GDM1 (cell line): ENCODE measurements at regions not wholly inside any gene's neighbourhood (a gene's known extent, or its start where the extent isn't known, plus 50 kb on each side); places are given as distances from the start of the nearest gene placed in this dataset.

Source experiments
- DNase-seq: peaks from one replicate; lab custom pipeline; 2025; lab: John Stamatoyannopoulos, UW

- DNase-seq, result no peak
Measured at GRCh38 chr9:96038271-96038670, 162.8 kb downstream of the ERCC6L2 start.

DNA sequence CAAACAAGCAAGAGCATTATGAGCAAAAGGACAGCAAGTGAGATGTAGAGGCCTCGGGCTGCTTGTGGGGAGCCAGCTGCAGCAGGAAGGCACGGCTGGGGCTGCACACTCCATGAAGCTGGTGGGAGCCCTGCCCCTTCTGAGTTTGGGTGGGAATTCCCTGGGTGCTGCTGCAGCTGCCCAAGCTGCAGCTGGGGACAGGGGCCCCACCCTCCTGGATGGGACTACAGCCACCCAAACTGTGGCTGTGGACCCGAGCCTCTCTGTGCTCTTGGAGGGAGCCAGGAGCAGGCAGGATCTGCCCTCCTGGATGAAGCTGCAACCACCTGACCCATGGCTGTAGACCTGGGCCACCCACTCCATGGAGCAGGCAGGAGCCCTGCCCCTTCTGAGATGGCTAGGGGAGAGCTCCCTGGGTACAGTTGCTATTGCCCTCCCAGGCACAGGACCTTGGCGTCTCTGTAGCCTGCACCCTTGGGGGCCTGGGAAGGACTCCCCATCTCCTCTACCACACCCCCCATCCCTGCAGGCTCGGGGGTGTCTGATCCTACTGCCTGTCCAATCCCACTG is 159.1 kb downstream of the ERCC6L2 start:
- no peak for DNase-seq

- no peak for DNase-seq
Measured at GRCh38 chr9:96033896-96034295, 158.4 kb downstream of the ERCC6L2 start.

DNA sequence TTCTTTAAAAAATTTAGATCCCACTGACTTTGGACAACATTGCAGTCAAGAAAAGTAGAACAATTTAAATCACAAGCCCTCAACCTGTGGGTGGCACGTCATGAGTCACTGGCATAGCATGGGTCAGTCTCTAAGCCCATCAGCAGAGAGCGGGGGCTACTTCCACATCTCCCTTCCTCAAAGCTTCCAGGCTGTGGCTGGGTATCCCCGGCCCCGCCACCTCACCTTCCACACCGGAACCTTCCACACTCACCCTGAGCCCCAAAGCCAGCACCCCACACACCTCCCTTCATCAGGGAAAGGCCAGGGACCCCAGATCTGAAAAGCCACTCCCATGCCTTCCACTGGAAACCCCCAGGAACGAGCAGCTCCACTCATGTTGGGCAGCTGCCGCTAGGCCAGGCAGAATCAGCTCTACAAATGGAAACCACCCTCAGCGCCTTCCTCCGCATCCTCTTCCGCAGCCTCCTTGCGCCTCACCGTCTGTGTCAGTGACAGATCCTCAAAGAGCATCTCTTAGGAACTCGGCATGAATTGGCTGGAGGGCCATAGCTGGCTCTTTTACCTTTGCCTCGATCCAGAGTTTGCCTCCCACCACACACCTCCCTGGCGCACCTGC is 156.5 kb downstream of the ERCC6L2 start:
- no peak for DNase-seq

- DNase-seq, result no peak
Measured at GRCh38 chr9:96031366-96031824, 155.9 kb downstream of the ERCC6L2 start.

DNA sequence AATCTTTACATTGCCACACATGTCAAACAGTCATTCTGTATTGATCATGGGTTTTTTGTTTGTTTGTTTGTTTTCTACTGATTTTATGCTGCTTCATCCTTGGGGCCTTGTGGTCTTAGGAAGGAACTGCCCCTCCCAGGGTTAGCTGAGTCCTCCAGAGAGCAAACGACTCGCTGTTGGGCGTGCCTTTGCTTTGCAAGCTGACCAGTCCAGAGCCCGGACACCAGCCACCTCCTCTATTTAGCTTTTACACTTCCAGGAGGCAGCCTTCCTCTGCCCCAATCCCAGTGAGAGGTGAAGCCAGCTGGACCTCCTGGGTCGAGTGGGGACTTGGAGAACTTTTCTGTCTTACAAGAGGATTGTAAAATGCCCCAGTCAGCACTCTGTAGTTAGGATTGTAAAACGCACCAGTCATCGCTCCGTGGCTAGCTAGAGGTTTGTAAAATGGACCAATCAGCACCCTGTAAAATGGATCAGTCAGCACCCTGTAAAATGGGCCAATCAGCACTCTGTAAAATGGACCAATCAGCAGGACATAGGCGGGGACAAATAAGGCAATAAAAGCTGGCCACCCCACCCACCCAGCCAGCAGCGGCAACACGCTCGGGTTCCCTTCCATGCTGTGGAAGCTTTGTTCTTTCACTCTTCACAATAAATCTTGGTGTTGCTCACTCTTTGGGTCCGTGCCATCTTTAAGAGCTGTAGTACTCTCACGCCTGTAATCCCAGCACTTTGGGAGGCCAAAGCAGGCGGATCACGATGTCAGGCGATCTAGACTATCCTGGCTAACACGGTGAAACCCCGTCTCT is 154.4 kb downstream of the ERCC6L2 start:
- DNase-seq, result no peak

DNA sequence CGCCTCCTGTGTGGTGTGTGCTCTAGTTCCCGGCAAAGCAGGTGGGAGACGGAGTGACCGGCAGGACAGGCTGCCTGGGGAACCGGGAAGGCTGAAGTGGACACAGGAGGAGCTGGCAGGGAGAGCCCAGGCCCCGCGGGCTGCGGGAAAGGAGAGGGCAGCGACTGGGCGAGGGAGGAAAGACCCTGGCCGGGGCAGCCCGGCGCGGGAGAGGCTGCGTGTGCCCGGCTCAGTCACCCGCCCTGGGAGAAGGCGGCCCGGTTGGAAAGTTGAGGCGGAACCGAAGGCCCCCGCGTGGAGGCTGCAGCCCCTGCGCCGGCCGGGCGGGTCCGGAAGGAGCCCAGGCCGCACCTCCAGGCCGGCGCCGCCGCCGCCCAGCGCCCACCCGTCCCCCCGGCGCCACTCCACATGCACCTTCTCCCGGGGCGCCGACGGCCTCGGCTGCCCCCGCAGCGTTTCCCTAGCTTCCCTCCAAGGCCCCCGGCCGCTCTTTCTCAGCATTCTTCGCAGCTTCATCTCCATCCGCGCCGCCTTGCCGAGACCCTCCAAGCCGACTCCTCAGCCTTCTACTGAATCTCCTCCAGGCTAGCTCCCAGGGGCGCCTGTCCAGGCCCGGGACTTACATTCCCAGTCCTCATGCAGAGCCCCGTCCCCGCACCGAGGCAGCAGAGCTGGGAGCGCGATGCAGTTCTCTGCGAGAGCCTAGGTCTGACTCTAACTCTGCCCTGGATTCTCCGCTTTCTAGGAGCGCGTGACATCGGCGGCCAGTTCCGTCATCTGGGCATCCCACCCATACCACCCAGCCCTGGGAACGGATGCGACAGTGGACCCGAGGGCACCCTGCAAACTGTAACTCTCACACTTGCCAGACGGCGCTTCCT is 152.0 kb downstream of the ERCC6L2 start:
- no peak for DNase-seq

DNA sequence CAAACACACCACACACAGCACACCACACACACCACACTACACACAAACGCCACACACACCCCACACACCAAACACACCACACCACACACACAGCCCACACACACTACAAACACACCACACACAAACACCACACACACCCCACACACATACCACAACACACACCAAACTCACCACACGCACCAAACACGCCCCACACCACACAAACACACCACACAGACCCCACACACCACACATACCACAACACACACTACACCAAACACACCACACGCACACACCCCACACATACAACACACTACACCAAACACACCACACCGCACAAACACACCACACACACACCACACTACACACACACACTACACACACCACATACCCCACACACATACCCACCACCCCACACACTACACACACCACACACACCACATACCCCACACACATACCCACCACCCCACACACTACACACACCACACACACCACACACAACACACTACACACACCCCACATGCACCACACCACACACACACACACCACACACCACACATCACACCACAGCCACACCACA is 151.2 kb downstream of the ERCC6L2 start:
- DNase-seq, result no peak

- DNase-seq, result no peak
Measured at GRCh38 chr9:96025995-96026602, 150.6 kb downstream of the ERCC6L2 start.

DNA sequence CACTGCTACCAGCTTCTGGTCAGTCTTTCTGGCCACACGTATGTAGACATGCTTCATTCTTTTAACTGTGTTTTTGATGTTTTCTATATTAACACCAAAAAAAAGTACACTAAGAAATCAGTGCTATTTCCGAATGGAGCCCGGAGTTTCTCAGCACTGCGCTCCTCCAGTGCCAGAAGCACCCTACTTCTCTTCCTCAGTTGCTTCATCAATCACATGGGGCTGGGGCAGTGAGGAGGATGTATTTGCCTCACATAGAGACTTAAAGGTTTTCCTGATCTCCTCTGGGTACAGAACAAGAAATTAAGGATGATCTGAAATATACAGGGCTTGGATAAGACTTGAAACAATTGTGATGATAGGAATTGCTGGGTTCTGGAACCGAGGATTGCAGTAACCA is 148.0 kb downstream of the ERCC6L2 start:
- DNase-seq, result no peak

DNA sequence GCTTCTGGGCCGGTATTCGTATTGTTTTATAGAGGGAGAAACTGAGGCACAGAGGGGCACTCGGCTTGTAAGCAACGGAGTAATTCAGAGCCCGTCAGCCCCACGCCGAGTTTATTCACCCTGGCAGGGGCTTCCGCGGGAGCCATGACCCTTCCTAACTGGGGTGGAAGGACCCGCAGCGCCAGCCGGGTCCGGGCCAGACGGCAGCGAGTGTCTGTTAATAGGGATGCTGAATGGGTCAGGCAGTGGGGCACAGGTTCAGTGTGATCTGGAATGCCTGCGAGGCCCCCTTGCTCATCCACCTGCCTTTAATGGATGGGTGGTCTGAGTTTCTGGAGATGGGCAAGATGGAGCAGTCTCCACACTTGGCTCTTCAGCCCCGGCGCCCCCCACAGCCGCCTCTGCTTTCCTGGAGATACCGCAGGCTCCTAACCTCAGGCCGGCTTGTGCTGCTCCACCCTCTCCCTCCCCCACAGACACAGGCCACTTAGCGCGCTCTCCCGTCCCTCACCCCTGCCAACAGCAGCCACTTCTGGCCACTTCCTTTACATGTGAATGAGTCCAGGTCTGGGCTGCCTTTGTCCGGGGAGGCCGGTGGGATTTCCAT is 147.1 kb downstream of the ERCC6L2 start:
- DNase-seq, result no peak

DNA sequence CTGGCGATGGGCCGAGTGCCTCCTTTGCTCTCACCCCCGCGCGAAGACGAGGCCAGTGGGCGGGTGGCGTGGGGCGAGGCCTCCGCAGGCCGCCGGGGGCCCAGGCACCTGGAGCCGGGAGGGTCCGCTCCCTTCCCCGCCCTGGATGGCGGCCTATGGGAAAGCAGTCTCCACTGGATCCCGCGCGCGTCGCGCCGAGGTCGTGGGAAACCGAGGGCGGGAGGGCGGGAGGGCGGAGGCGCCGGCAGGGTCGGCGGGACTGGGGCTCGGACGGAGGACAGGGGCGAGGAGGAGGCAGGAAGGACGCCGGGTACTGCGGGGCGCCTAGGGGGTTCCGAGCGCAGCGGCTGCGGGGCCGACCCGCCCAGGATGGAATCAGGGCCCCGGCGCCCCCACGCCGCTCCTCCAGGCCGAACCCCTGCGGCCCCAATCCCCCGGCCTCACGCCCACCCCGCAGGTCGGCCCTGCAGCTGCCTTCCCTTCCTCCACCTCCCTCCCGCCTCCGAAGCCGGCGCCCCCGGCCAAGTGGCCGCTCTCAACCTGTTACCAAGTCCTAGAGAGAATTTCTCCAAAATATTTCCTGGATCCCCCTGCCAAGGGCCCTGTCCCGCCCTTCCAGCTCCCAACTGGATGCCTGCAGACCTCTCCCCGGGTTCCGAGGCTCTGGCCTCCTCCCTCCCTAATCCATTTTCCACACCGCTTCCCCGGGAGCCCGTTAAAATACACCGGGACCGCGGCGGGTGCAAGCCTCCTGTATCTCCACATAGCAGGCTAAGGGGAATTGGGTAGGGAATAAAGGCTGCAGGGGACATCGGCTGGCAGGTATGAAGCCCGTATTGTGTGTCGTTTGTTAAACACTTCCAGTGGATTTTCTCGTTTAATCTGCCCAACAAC is 146.3 kb downstream of the ERCC6L2 start:
- no peak for DNase-seq

DNA sequence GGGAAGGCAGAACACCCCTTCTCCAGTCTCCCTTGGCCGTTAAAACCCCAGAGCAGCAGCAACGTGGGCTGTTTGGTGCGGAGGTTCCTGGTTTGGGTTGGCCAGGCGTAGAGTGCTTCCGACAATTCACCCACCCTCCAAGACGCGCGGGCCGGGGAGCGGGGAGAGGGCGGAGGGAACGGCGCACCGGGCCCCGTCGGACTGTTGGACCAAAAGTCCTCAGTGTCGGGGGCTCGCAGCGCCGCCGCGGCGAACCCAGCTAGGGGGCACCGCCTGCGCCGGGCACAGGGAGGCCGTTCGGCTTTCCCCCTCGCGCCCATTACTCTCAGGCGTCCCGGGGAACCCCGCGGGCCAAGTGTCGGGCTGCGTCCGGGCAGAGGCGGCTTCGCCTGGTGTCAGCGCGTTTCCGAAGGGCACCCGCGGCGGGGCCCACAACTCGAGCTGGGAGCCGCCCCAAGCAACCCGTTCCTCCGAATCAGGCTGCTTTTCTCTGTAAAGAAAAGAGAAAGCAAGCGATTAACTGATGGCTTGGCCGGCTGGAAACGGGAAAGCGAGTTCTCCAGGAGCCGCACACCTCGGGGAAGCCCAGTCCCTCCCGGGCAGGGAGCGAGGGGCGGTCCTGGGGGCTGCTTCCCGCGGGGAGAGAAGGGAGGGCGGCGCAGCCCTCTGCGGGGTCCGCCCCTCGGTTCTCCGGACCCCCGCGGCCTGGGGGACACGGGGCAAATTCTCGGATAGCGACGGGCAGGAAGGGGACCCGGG is 145.5 kb downstream of the ERCC6L2 start:
- no peak for DNase-seq

DNA sequence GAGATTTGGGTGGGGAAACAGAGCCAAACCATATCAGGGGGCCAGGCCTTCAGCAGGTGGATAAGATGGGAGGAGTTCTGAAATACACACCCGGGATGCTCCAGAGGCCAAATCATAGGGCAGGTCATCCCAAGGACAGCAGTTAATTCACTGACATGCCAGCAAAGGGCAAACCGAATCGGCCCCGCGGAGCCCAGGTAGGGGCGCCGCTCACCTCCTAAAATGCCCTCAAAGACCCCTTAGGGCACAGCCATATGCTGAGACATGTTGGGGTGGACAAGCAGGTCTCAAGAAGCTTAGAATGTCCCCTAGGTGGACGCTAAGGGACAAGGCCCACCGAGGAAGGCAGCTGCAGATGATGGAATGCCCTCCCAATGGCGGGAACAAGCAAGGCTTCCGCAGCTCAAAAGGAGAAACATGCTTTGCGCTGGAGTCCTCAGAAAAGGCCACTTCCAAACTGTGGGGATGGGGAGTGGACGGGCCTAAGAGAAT is 144.9 kb downstream of the ERCC6L2 start:
- DNase-seq, result no peak
